GM12878 (cell line): ENCODE measurements at regions not wholly inside any gene's neighbourhood (a gene's known extent, or its start where the extent isn't known, plus 50 kb on each side); places are given as distances from the start of the nearest gene placed in this dataset.

Experiments used
- ATAC-seq: fragments of 200-7000 bp; cut with Tn5 transposase; 3 replicates; pipeline ENCODE4 v1.9.1; 2020; ENCODE audit warnings: mild to moderate bottlenecking, moderate library complexity
- BruUV-seq: library from RNA; stranded (reverse); fragments of 400-500 nt; replicated peaks from 2 replicates; lab custom pipeline; 2021; lab: Mats Ljungman, UMichigan
- CTCF ChIA-PET: fragments of 300-600 bp; sonication (Branson Sonifier 250); formaldehyde crosslinking; extraction: SDS; loops from one replicate; lab custom pipeline; 2021; ENCODE audit warnings: inconsistent platforms; lab: Yijun Ruan, JAX
- POLR2A ChIA-PET: fragments of 350-600 bp; formaldehyde crosslinking; extraction: SDS; loops from one replicate; lab custom pipeline; 2021; ENCODE audit warnings: inconsistent platforms; lab: Charles Lee
- RAD21 ChIA-PET: fragments of 300-600 bp; sonication (Branson Sonifier 250); formaldehyde crosslinking; loops from one replicate; lab custom pipeline; 2023; ENCODE audit warnings: antibody characterized with exemption; ENCODE audit not compliant: unreplicated experiment; lab: Charles Lee
- SMC1A ChIA-PET: fragments of 300-600 bp; sonication (Branson Sonifier 250); formaldehyde crosslinking; loops from one replicate; lab custom pipeline; 2023; ENCODE audit not compliant: unreplicated experiment, uncharacterized antibody; lab: Charles Lee
- DNase-seq: peaks from one replicate; pipeline ENCODE4 v3.0.0-alpha.2; 2011; ENCODE audit warnings: low read depth, low spot score
- FAIRE-seq: peaks from 3 replicates; lab custom pipeline; 2011; peaks lifted over from hg19 to GRCh38; lab: Jason Lieb, UNC
- H2AFZ ChIP-seq: 2 replicates; pipeline ENCODE4 v1.6.0; 2011; ENCODE audit warnings: low read depth, low read length, control low read depth; ENCODE audit not compliant: control insufficient read depth
- H3K27ac ChIP-seq: 2 replicates; pipeline ENCODE4 v1.5.1; 2011; ENCODE audit warnings: control low read depth; ENCODE audit not compliant: control insufficient read depth, insufficient read depth
- H3K27me3 ChIP-seq, 2 experiments: replicated peaks in 1 of 2; 2 replicates each; pipeline versions ENCODE4 v1.6.0 to v1.6.1; 2011; ENCODE audit warnings: low read length in 1 of 2; ENCODE audit not compliant: control insufficient read depth in 2 of 2, insufficient read depth in 2 of 2
- H3K36me3 ChIP-seq, 2 experiments: 2 replicates each; pipeline ENCODE4 v1.5.1; 2011; ENCODE audit warnings: low read length in 1 of 2; ENCODE audit not compliant: control insufficient read depth in 2 of 2, insufficient read depth in 2 of 2
- H3K4me1 ChIP-seq: 2 replicates; pipeline ENCODE4 v1.6.1; 2011; ENCODE audit warnings: mild to moderate bottlenecking, low read length, moderate library complexity, mixed read lengths; ENCODE audit not compliant: control insufficient read depth, insufficient read depth
- H3K4me2 ChIP-seq: 2 replicates; pipeline ENCODE4 v1.6.0; 2011; ENCODE audit warnings: control low read depth; ENCODE audit not compliant: control insufficient read depth, insufficient read depth
- H3K4me3 ChIP-seq: fragments of 200-600 bp; sonication (generic); 2 replicates; pipeline ENCODE4 v1.5.1; 2016
- H3K79me2 ChIP-seq: 2 replicates; pipeline ENCODE4 v1.6.0; 2011; ENCODE audit warnings: low read length; ENCODE audit not compliant: control insufficient read depth, insufficient read depth
- H3K9ac ChIP-seq: 2 replicates; pipeline ENCODE4 v1.8.0; 2011; ENCODE audit warnings: low read length, control low read depth, mixed read lengths; ENCODE audit not compliant: control insufficient read depth, insufficient read depth
- H3K9me3 ChIP-seq: replicated peaks from 3 replicates; pipeline ENCODE4 v1.5.1; 2011; ENCODE audit warnings: mild to moderate bottlenecking, low read length; ENCODE audit not compliant: control insufficient read depth, insufficient read depth
- H4K20me1 ChIP-seq: 2 replicates; pipeline ENCODE4 v1.6.0; 2011; ENCODE audit not compliant: control insufficient read depth, insufficient read depth
- BRCA1 ChIP-seq: IDR thresholded peaks from 2 replicates; pipeline ENCODE4 v1.6.1; 2011; ENCODE audit warnings: low read depth, low read length, improper control_type of control experiment
- GATAD2B ChIP-seq: fragments of 450-650 bp; conservative IDR thresholded peaks from 2 replicates; pipeline ENCODE4 v1.6.1; 2017; ENCODE audit warnings: low read depth, mild to moderate bottlenecking, moderate library complexity
- HCFC1 ChIP-seq: fragments of 150-350 bp; IDR thresholded peaks from 2 replicates; pipeline ENCODE4 v1.6.1; 2014; ENCODE audit warnings: low read length
- HSF1 ChIP-seq: fragments of 150-350 bp; IDR thresholded peaks from 2 replicates; pipeline ENCODE4 v1.6.1; 2014; ENCODE audit warnings: mild to moderate bottlenecking, low read depth, low read length
- IRF5 ChIP-seq: fragments of 450-650 bp; IDR thresholded peaks from 2 replicates; pipeline ENCODE4 v1.6.1; 2017; ENCODE audit warnings: borderline replicate concordance
- KDM1A ChIP-seq: fragments of 200-600 bp; sonication (generic); IDR thresholded peaks from 2 replicates; pipeline ENCODE4 v1.6.1; 2016; ENCODE audit warnings: borderline replicate concordance
- MEF2B ChIP-seq: fragments of 450-650 bp; IDR thresholded peaks from 2 replicates; pipeline ENCODE4 v1.6.1; 2018; ENCODE audit warnings: mild to moderate bottlenecking, moderate library complexity; ENCODE audit not compliant: partially characterized antibody, poor library complexity, severe bottlenecking
- NFXL1 ChIP-seq: fragments of 450-650 bp; IDR thresholded peaks from 2 replicates; pipeline ENCODE4 v1.6.1; 2017; ENCODE audit warnings: antibody characterized with exemption, mild to moderate bottlenecking, borderline replicate concordance
- PAX5 ChIP-seq: IDR thresholded peaks from 2 replicates; pipeline ENCODE4 v1.6.1; 2011; ENCODE audit warnings: low read depth, low read length, borderline replicate concordance
- RAD21 ChIP-seq: IDR thresholded peaks from 2 replicates; pipeline ENCODE4 v1.6.1; 2011; ENCODE audit warnings: mild to moderate bottlenecking, low read depth, low read length, moderate library complexity; ENCODE audit not compliant: insufficient read depth
- RFX5 ChIP-seq: IDR thresholded peaks from 2 replicates; pipeline ENCODE4 v1.6.1; 2011; ENCODE audit warnings: low read depth, low read length, improper control_type of control experiment
- TCF3 ChIP-seq: IDR thresholded peaks from 2 replicates; pipeline ENCODE4 v1.6.1; 2012; ENCODE audit warnings: low read depth, mild to moderate bottlenecking, low read length, borderline replicate concordance; ENCODE audit not compliant: insufficient read depth
- ZBTB40 ChIP-seq: fragments of 450-650 bp; IDR thresholded peaks from 2 replicates; pipeline ENCODE4 v1.6.1; 2016; ENCODE audit warnings: mild to moderate bottlenecking, moderate library complexity, borderline replicate concordance
- WGBS: methylation state at CpG from one replicate; pipeline ENCODE4 v1.1.6; 2016; ENCODE audit warnings: low lambda C conversion rate; ENCODE audit not compliant: insufficient replicate concordance, insufficient coverage; ENCODE audit errors: missing lambda C conversion rate; 5-methylcytosine and 5-hydroxymethylcytosine counted together
- in situ Hi-C: fragments of 300-500 bp; cut with MboI; formaldehyde crosslinking; loops from 9 replicates; pipeline ENCODE4 v1.14.3; 2018; ENCODE audit warnings: mixed read lengths
- intact Hi-C: fragments of 100-400 bp; cut with micrococcal nuclease; formaldehyde crosslinking; loops from one replicate; pipeline ENCODE4 v1.14.2; 2022; ENCODE audit not compliant: unreplicated experiment
- TF ChIP-seq, protein P1 (sequence below): fragments of 450-650 bp; IDR thresholded peaks from 2 replicates; pipeline ENCODE4 v1.6.1; 2017; ENCODE audit warnings: mild to moderate bottlenecking, moderate library complexity

DNA sequence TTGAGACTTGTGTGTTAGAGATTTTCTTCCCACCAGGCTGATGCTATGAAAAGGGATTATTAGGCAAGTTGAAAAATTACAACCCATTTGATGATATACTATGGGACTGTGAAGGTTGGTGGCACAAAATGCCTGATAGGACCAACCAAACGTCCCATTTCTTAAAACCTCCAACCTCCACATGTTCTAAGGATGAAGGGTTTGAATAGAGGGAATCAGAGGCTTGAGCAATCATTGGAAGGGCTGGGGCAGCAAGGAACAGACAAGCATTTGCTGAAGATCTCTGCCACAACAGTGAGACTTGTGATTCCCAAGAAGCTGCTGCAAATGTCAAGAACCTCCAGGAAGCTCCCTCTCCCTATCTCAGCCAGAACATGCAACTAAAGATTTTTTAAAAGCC is 283.1 kb downstream of the ELAVL2 start:
- Histone ChIP-seq H3K79me2 (no peaks in the 10 kb centered on the region), H3K4me1 (no peaks in the 10 kb centered on the region), H3K27me3 (no peaks in the 10 kb centered on the region), H3K36me3 (no peaks in the 10 kb centered on the region), H3K9ac (no peak overlapping the region), H3K27ac (no peak overlapping the region), H3K4me3 (no peak overlapping the region), H4K20me1 (no peaks in the 10 kb centered on the region), H3K9me3 (no peaks in the 10 kb centered on the region), H3K4me2 (no peak overlapping the region), H2AFZ (no peak overlapping the region)
- ChIA-PET POLR2A (interaction anchor here (0.5 kb wide), 1 partner anchor 14 kb away, joined by 7 read pairs; no protein-coding TSS in a partner anchor), SMC1A (interaction anchor here (0.6 to 1.4 kb wide), 3 partner anchors 9 to 269 kb away, joined by 3 read pairs; no protein-coding TSS in a partner anchor), CTCF (interaction anchor here (0.7 kb wide), 1 partner anchor 790 kb away, joined by 3 read pairs; no protein-coding TSS in a partner anchor), RAD21 (no interaction called here)
- in situ Hi-C loops = no loop called here
- BruUV-seq = no TSS peak
- WGBS = 0% methylated on average over 1 of the region's 1 CpG
- ATAC-seq = no peak
- no peak for FAIRE-seq
- no peak for DNase-seq
- TF ChIP-seq MEF2B (no peak), HCFC1 (no peak), ZBTB40 (no peak), PAX5 (no peak), RFX5 (no peak), IRF5 (no peak), KDM1A (no peak), NFXL1 (no peak), TCF3 (no peak), BRCA1 (no peak), RAD21 (no peak), HSF1 (no peak), GATAD2B (no peak)
- TF ChIP-seq, protein P1, sequence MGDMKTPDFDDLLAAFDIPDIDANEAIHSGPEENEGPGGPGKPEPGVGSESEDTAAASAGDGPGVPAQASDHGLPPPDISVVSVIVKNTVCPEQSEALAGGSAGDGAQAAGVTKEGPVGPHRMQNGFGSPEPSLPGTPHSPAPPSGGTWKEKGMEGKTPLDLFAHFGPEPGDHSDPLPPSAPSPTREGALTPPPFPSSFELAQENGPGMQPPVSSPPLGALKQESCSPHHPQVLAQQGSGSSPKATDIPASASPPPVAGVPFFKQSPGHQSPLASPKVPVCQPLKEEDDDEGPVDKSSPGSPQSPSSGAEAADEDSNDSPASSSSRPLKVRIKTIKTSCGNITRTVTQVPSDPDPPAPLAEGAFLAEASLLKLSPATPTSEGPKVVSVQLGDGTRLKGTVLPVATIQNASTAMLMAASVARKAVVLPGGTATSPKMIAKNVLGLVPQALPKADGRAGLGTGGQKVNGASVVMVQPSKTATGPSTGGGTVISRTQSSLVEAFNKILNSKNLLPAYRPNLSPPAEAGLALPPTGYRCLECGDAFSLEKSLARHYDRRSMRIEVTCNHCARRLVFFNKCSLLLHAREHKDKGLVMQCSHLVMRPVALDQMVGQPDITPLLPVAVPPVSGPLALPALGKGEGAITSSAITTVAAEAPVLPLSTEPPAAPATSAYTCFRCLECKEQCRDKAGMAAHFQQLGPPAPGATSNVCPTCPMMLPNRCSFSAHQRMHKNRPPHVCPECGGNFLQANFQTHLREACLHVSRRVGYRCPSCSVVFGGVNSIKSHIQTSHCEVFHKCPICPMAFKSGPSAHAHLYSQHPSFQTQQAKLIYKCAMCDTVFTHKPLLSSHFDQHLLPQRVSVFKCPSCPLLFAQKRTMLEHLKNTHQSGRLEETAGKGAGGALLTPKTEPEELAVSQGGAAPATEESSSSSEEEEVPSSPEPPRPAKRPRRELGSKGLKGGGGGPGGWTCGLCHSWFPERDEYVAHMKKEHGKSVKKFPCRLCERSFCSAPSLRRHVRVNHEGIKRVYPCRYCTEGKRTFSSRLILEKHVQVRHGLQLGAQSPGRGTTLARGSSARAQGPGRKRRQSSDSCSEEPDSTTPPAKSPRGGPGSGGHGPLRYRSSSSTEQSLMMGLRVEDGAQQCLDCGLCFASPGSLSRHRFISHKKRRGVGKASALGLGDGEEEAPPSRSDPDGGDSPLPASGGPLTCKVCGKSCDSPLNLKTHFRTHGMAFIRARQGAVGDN = no peak
- intact Hi-C loops = no loop called here
